ENCODE measurements at regions not wholly inside any gene's neighbourhood (a gene's known extent, or its start where the extent isn't known, plus 50 kb on each side); places are given as distances from the start of the nearest gene placed in this dataset.

GRCh38 chr12:61915420-61915819 lies 344.8 kb upstream of the USP15 start:
- Histone ChIP-seq H3K9me3 (ENCODE audit: insufficient read depth, low read length) (no peaks in the 10 kb centered on the region), H3K79me2 (ENCODE audit: insufficient read depth, low read length) (no peaks in the 10 kb centered on the region), H3K4me2 (ENCODE audit: low read depth, low read length, poor library complexity, severe bottlenecking) (no peak overlapping the region), H4K20me1 (ENCODE audit: low read depth, low read length) (no peaks in the 10 kb centered on the region), H3F3A (ENCODE audit: insufficient read depth) (no peaks in the 10 kb centered on the region), H3K36me3 (ENCODE audit: low read length) (no peaks in the 10 kb centered on the region), H3K9ac (ENCODE audit: low read length) (no peak overlapping the region), H3K9me2 (replicated peaks; ENCODE audit: insufficient read depth, low read length) (no peaks in the 10 kb centered on the region), H3K27me3 (ENCODE audit: low read length) (no peaks in the 10 kb centered on the region), H2AFZ (ENCODE audit: low read depth, low read length, severe bottlenecking) (no peak overlapping the region), H3K27ac (ENCODE audit: low read depth, low read length) (no peak overlapping the region), H3K4me3 (ENCODE audit: insufficient read depth, low read length, poor library complexity, severe bottlenecking) (no peak overlapping the region)
- TF ChIP-seq EZH2phosphoT487 (conservative IDR thresholded peaks at IDR 0.05; ENCODE audit: low read length) (no peak), CTCF (IDR thresholded peaks at IDR 0.05; ENCODE audit: insufficient read depth, low read length, poor library complexity, severe bottlenecking) (no peak)

- Histone ChIP-seq H3K9me2 (replicated peaks; ENCODE audit: insufficient read depth, low read length) (no peaks in the 10 kb centered on the region), H3K27me3 (ENCODE audit: low read length) (no peaks in the 10 kb centered on the region), H2AFZ (ENCODE audit: low read depth, low read length, severe bottlenecking) (no peak overlapping the region), H4K20me1 (ENCODE audit: low read depth, low read length) (no peaks in the 10 kb centered on the region), H3K9me3 (ENCODE audit: insufficient read depth, low read length) (no peaks in the 10 kb centered on the region), H3K36me3 (ENCODE audit: low read length) (no peaks in the 10 kb centered on the region), H3K27ac (ENCODE audit: low read depth, low read length) (no peak overlapping the region), H3K4me2 (ENCODE audit: low read depth, low read length, poor library complexity, severe bottlenecking) (no peak overlapping the region), H3K4me3 (ENCODE audit: insufficient read depth, low read length, poor library complexity, severe bottlenecking) (no peak overlapping the region), H3F3A (ENCODE audit: insufficient read depth) (no peaks in the 10 kb centered on the region), H3K9ac (ENCODE audit: low read length) (no peak overlapping the region), H3K79me2 (ENCODE audit: insufficient read depth, low read length) (no peaks in the 10 kb centered on the region)
- TF ChIP-seq CTCF (IDR thresholded peaks at IDR 0.05; ENCODE audit: insufficient read depth, low read length, poor library complexity, severe bottlenecking) (no peak), EZH2phosphoT487 (conservative IDR thresholded peaks at IDR 0.05; ENCODE audit: low read length) (no peak)
Observed at GRCh38 chr12:61916831-61917230, 343.4 kb upstream of the USP15 start.

GRCh38 chr12:61919686-61920085 lies 340.5 kb upstream of the USP15 start:
- Histone ChIP-seq H3K9me2 (replicated peaks; ENCODE audit: insufficient read depth, low read length) (no peaks in the 10 kb centered on the region), H3K27ac (ENCODE audit: low read depth, low read length) (no peak overlapping the region), H3K9ac (ENCODE audit: low read length) (no peak overlapping the region), H3K27me3 (ENCODE audit: low read length) (no peaks in the 10 kb centered on the region), H3K4me2 (ENCODE audit: low read depth, low read length, poor library complexity, severe bottlenecking) (no peak overlapping the region), H2AFZ (ENCODE audit: low read depth, low read length, severe bottlenecking) (no peak overlapping the region), H3K79me2 (ENCODE audit: insufficient read depth, low read length) (no peaks in the 10 kb centered on the region), H4K20me1 (ENCODE audit: low read depth, low read length) (no peaks in the 10 kb centered on the region), H3K9me3 (ENCODE audit: insufficient read depth, low read length) (no peaks in the 10 kb centered on the region), H3F3A (ENCODE audit: insufficient read depth) (no peaks in the 10 kb centered on the region), H3K4me3 (ENCODE audit: insufficient read depth, low read length, poor library complexity, severe bottlenecking) (no peak overlapping the region), H3K36me3 (ENCODE audit: low read length) (no peaks in the 10 kb centered on the region)
- TF ChIP-seq EZH2phosphoT487 (conservative IDR thresholded peaks at IDR 0.05; ENCODE audit: low read length) = no peak
- no peak for TF ChIP-seq CTCF (IDR thresholded peaks at IDR 0.05; ENCODE audit: insufficient read depth, low read length, poor library complexity, severe bottlenecking)

GRCh38 chr12:61920230-61920629 lies 340.0 kb upstream of the USP15 start:
- Histone ChIP-seq H3K27ac (ENCODE audit: low read depth, low read length) (no peak overlapping the region), H3K36me3 (ENCODE audit: low read length) (no peaks in the 10 kb centered on the region), H4K20me1 (ENCODE audit: low read depth, low read length) (no peaks in the 10 kb centered on the region), H2AFZ (ENCODE audit: low read depth, low read length, severe bottlenecking) (no peak overlapping the region), H3K79me2 (ENCODE audit: insufficient read depth, low read length) (no peaks in the 10 kb centered on the region), H3K4me3 (ENCODE audit: insufficient read depth, low read length, poor library complexity, severe bottlenecking) (no peak overlapping the region), H3K9ac (ENCODE audit: low read length) (no peak overlapping the region), H3F3A (ENCODE audit: insufficient read depth) (no peaks in the 10 kb centered on the region), H3K27me3 (ENCODE audit: low read length) (no peaks in the 10 kb centered on the region), H3K9me2 (replicated peaks; ENCODE audit: insufficient read depth, low read length) (no peaks in the 10 kb centered on the region), H3K4me2 (ENCODE audit: low read depth, low read length, poor library complexity, severe bottlenecking) (no peak overlapping the region), H3K9me3 (ENCODE audit: insufficient read depth, low read length) (no peaks in the 10 kb centered on the region)
- TF ChIP-seq CTCF (IDR thresholded peaks at IDR 0.05; ENCODE audit: insufficient read depth, low read length, poor library complexity, severe bottlenecking) (no peak), EZH2phosphoT487 (conservative IDR thresholded peaks at IDR 0.05; ENCODE audit: low read length) (no peak)
